DMS53 treated with DMSO at 0.1 percent for 48 hours (cell line): ENCODE measurements at regions not wholly inside any gene's neighbourhood (a gene's known extent, or its start where the extent isn't known, plus 50 kb on each side); places are given as distances from the start of the nearest gene placed in this dataset.
"Not testable (repeated sequence)": the region's sequence is repeated elsewhere in the genome, so short reads cannot be mapped to it uniquely, and the experiment has no call there.

Experiments used
- DNase-seq: peaks from one replicate; lab custom pipeline; 2025; ENCODE audit not compliant: unreplicated experiment; lab: John Stamatoyannopoulos, UW

DNA sequence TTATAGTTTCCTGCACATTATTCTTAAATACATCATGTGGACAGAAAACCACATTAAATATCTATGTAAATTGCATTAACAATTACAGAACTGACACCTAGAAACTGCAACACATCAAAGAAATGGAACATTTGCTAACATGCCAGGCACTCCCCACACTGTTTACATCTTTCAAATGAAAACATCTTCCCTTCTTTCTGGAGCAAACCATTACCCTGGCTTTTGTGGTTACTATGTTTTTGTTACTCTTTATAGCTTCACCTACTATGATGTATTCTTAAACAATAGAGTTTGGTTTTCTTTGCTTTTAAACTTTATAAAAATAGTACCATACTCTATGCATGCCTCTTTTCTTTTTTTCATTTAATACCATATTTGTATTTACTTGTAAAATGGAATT is 1894.5 kb upstream of the CELF4 start:
- DNase-seq, result no peak

GRCh38 chr18:39455285-39455684 is 1889.7 kb upstream of the CELF4 start:
- DNase-seq, result no peak

DNA sequence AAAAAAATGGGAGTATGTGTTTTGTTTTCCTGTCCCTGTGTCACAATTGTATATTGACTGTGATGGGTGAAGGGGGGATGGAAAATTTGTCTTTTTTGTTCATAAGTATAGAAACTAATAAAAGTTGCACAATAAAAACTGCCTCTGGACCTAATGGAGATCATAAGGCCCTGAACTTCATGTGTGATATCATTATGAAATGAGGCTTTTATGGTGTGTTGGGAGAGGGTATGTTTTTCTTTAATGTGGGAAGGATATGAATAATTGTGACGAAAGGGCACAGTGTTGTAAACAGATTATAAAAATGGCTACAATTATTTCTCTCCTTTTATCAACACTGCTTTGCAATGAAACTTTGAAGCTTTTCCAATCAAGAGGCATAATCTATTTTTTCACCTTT is 1889.3 kb upstream of the CELF4 start:
- DNase-seq, result no peak

DNA sequence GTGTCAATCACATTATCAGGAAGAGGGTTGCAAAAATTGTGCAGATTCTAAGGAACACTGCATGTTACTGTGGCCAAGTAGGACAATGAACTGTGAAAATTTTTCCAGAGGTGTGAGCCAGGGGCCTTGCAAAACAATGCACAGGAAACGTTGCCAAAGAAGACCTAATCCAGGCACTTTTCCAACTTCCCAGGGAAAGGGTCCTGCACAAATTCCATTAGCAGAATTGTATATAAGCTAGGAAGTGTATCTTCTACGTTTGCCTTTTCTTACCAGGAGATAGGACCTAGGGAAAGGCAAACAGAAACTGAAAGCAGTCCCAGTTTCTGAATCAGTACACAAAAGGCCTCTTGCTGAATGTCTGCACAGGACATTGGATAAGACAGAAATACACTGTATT is 1888.3 kb upstream of the CELF4 start:
- peak; percentile 17 for DNase-seq

DNA sequence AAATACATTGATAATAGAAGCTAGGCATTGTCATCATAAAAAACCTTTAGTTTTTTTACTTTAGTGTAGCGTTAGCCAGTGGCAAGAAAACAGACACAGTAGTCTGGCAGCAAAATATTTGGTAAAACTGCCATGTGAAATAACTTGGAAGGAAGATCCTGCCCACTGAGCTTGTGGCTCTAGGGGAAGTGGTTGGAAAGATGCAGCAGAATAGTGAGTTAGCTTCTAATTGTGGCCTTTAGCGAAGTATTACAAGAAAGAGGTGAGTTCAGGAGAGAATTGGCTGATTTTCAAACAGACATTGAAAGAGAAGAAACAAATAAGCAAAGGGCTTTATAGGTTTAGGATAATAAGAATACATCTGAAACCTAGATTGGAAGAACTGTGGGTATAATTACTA is 1887.8 kb upstream of the CELF4 start:
- no peak for DNase-seq

GRCh38 chr18:39450958-39451357 is 1885.4 kb upstream of the CELF4 start:
- DNase-seq, result no peak

DNA sequence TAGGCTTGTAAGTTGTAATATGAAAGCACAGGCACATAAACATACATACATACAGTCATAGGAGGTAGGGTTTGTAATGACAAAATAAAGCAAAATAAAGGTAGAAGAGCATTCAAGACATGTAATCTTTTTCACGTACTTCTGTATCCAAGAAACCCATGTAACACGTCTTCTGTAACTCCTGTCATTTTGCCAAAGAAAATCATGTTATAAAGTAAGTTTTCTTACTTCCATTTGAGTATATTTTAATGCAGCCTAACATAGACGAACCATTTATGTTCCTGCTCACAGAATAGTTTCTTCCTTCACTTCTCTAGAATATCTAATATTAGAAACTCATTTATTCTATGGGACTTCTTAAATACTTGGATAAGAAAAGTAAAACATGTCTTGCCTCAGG is 1884.0 kb upstream of the CELF4 start:
- no peak for DNase-seq

- no peak for DNase-seq
Observed at GRCh38 chr18:39448942-39449341, 1883.3 kb upstream of the CELF4 start.

- not testable (repeated sequence) for DNase-seq
Observed at GRCh38 chr18:39444957-39445356, 1879.4 kb upstream of the CELF4 start.

DNA sequence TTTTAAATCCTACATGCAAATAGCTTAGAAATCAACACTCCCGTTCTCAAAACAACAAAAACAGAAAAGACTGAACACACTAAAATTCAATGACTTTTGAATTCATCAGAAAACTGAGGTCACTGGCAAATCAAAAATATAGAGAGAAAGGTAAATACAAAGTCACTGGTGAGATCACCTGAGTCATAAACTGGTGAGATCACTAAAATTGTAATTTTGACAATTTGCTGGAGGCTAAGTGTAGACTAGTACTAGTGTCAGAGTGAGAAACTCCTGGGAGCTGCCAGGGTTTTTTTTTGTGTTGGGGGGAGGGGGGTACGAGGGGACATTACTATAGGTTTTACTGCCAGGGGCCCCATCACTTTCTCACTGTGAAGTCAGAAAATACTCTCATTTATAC is 1876.0 kb upstream of the CELF4 start:
- no peak for DNase-seq

DNA sequence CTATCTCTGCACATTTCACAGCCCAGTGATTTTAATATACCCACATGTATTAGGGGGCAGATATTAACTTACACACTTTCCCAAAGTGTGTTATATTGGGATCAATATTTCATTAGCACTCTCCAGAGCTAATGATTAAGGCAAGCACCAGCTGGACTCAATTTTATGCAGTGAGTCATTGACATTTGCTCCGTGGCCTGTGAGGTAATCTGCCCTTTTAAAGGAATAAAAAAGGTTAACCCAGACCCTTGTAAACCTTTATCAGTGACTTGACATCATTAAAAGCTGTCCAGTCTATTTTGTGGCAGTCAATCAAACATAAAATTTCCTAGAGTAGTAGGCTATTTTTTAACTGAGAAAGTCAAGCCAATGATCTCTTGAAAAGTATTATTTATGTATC is 1870.4 kb upstream of the CELF4 start:
- DNase-seq, result no peak

- DNase-seq, result no peak
Observed at GRCh38 chr18:39435209-39435608, 1869.6 kb upstream of the CELF4 start.

GRCh38 chr18:39434223-39434920 is 1868.8 kb upstream of the CELF4 start:
- no peak for DNase-seq

DNA sequence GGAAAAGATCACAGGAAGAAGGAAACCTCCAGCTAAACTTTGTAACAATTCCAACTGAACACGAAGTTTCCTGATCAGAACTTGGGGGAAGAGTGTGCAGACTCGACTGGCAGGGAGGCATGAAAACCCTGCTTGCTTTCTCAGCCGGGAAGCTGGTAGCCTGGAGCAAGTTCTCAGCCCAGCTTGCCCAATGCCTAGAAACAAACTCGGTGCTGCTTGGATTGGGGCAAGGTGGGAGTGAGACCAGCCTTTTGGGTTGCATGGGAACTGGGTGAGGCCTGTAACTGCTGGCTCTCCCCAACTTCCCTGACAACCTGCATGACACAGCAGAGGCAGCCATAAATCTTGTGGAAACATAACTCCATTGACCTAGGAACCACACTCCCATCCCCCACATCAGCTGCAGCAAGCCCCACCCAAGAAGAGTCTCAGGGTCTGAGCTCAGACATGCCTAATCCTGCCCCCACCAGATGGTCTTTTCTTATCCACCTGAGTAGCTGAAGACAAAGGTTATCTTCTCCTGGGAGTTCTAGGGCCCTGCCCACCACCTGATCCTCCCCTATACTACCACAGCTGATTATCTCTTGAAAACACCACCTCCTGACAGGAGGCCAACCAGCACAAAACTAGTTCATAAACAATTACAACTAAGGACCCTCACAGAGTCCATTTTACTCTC is 1859.7 kb upstream of the CELF4 start:
- no peak for DNase-seq

- DNase-seq, result no peak
Observed at GRCh38 chr18:39424261-39424660, 1858.7 kb upstream of the CELF4 start.

GRCh38 chr18:39421276-39421675 is 1855.7 kb upstream of the CELF4 start:
- DNase-seq, result no peak

GRCh38 chr18:39419315-39419714 is 1853.7 kb upstream of the CELF4 start:
- DNase-seq, result no peak

GRCh38 chr18:39415471-39415870 is 1849.9 kb upstream of the CELF4 start:
- DNase-seq, result no peak

GRCh38 chr18:39414009-39414700 is 1848.6 kb upstream of the CELF4 start:
- DNase-seq, result no peak

- peak; percentile 63 for DNase-seq
Observed at GRCh38 chr18:39406941-39407340, 1841.3 kb upstream of the CELF4 start.

- DNase-seq, result no peak
Observed at GRCh38 chr18:39403121-39403520, 1837.5 kb upstream of the CELF4 start.

- DNase-seq, result no peak
Observed at GRCh38 chr18:39399662-39400061, 1834.1 kb upstream of the CELF4 start.
